ENCODE measurements at regions not wholly inside any gene's neighbourhood (a gene's known extent, or its start where the extent isn't known, plus 50 kb on each side); places are given as distances from the start of the nearest gene placed in this dataset.

GRCh38 chr20:11651138-11651537 is 266.6 kb upstream of the BTBD3 start:
- H3K9me3 ChIP-seq (ENCODE audit: low read length): no peaks in the 10 kb centered on the region
- BruUV-seq (replicated peaks): no TSS peak
- H3K4me1 ChIP-seq (ENCODE audit: insufficient read depth, low read length, poor library complexity, severe bottlenecking): no peaks in the 10 kb centered on the region
- CTCF ChIA-PET (ENCODE audit: unreplicated experiment): no interaction called here
- intact Hi-C loops (cut with micrococcal nuclease; ENCODE audit: unreplicated experiment): no loop called here
- H3K9me2 ChIP-seq (ENCODE audit: insufficient read depth, low read length): no peaks in the 10 kb centered on the region
- TF ChIP-seq EZH2phosphoT487 (IDR thresholded peaks at IDR 0.05; ENCODE audit: borderline replicate concordance, low read depth, low read length) (no peak), CTCF (conservative IDR thresholded peaks at IDR 0.05; ENCODE audit: low read length) (no peak)
- DNase-seq (ENCODE audit: low spot score): no peak
- H2AFZ ChIP-seq (ENCODE audit: low read length): no peak overlapping the region
- H4K20me1 ChIP-seq (ENCODE audit: insufficient read depth, low read length): no peaks in the 10 kb centered on the region
- no peak overlapping the region for H3K4me3 ChIP-seq (ENCODE audit: low read depth, low read length, poor library complexity, severe bottlenecking)
- POLR2A ChIA-PET: no interaction called here
- H3K36me3 ChIP-seq (ENCODE audit: insufficient read depth, low read length): no peaks in the 10 kb centered on the region
- H3K79me2 ChIP-seq (ENCODE audit: insufficient read depth, low read depth, low read length): no peaks in the 10 kb centered on the region
- no peak overlapping the region for H3K4me2 ChIP-seq (ENCODE audit: low read length)
- H3K27ac ChIP-seq (ENCODE audit: low read depth, low read length, poor library complexity, severe bottlenecking): no peak overlapping the region

GRCh38 chr20:11651647-11652046 is 266.0 kb upstream of the BTBD3 start:
- Histone ChIP-seq H3K4me3 (ENCODE audit: low read depth, low read length, poor library complexity, severe bottlenecking) (no peak overlapping the region), H3K4me2 (ENCODE audit: low read length) (no peak overlapping the region), H2AFZ (ENCODE audit: low read length) (no peak overlapping the region), H3K9me2 (ENCODE audit: insufficient read depth, low read length) (no peaks in the 10 kb centered on the region), H3K36me3 (ENCODE audit: insufficient read depth, low read length) (no peaks in the 10 kb centered on the region), H3K27ac (ENCODE audit: low read depth, low read length, poor library complexity, severe bottlenecking) (no peak overlapping the region), H3K9me3 (ENCODE audit: low read length) (no peaks in the 10 kb centered on the region), H3K4me1 (ENCODE audit: insufficient read depth, low read length, poor library complexity, severe bottlenecking) (no peaks in the 10 kb centered on the region), H4K20me1 (ENCODE audit: insufficient read depth, low read length) (no peaks in the 10 kb centered on the region), H3K79me2 (ENCODE audit: insufficient read depth, low read depth, low read length) (no peaks in the 10 kb centered on the region)
- CTCF ChIA-PET (ENCODE audit: unreplicated experiment): no interaction called here
- POLR2A ChIA-PET: no interaction called here
- TF ChIP-seq EZH2phosphoT487 (IDR thresholded peaks at IDR 0.05; ENCODE audit: borderline replicate concordance, low read depth, low read length): no peak
- TF ChIP-seq CTCF (conservative IDR thresholded peaks at IDR 0.05; ENCODE audit: low read length): no peak
- no peak for DNase-seq (ENCODE audit: low spot score)
- intact Hi-C loops (cut with micrococcal nuclease; ENCODE audit: unreplicated experiment): no loop called here
- no TSS peak for BruUV-seq (replicated peaks)

DNA sequence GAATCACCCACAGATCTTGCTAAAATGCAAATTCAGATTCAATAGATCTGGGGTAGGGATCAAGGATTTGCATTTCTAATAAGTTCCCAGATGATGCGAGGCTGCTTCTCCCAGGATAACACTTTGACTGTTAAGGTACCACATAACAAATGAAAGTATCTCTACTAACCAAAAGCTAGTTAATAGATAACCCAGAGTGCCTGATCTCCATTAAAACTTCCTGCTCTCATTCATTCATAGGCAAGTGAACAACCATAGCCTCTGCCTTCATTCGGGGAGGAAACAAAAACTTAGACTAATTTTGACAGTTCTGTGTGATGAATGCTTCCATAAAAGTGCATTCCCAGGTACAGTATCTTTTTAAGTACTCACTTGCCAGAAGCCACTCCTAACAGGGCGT is 265.6 kb upstream of the BTBD3 start:
- no peaks in the 10 kb centered on the region for H3K9me2 ChIP-seq (ENCODE audit: insufficient read depth, low read length)
- H3K4me1 ChIP-seq (ENCODE audit: insufficient read depth, low read length, poor library complexity, severe bottlenecking): no peaks in the 10 kb centered on the region
- H3K4me2 ChIP-seq (ENCODE audit: low read length): no peak overlapping the region
- intact Hi-C loops (cut with micrococcal nuclease; ENCODE audit: unreplicated experiment): no loop called here
- no peak overlapping the region for H3K4me3 ChIP-seq (ENCODE audit: low read depth, low read length, poor library complexity, severe bottlenecking)
- no peak for DNase-seq (ENCODE audit: low spot score)
- no peaks in the 10 kb centered on the region for H4K20me1 ChIP-seq (ENCODE audit: insufficient read depth, low read length)
- TF ChIP-seq EZH2phosphoT487 (IDR thresholded peaks at IDR 0.05; ENCODE audit: borderline replicate concordance, low read depth, low read length) (no peak), CTCF (conservative IDR thresholded peaks at IDR 0.05; ENCODE audit: low read length) (no peak)
- CTCF ChIA-PET (ENCODE audit: unreplicated experiment): no interaction called here
- H3K27ac ChIP-seq (ENCODE audit: low read depth, low read length, poor library complexity, severe bottlenecking): no peak overlapping the region
- POLR2A ChIA-PET: no interaction called here
- no TSS peak for BruUV-seq (replicated peaks)
- H3K9me3 ChIP-seq (ENCODE audit: low read length): no peaks in the 10 kb centered on the region
- H3K36me3 ChIP-seq (ENCODE audit: insufficient read depth, low read length): no peaks in the 10 kb centered on the region
- H3K79me2 ChIP-seq (ENCODE audit: insufficient read depth, low read depth, low read length): no peaks in the 10 kb centered on the region
- no peak overlapping the region for H2AFZ ChIP-seq (ENCODE audit: low read length)
